SJSA1 (cell line): ENCODE measurements at regions not wholly inside any gene's neighbourhood (a gene's known extent, or its start where the extent isn't known, plus 50 kb on each side); places are given as distances from the start of the nearest gene placed in this dataset.
"Not testable (repeated sequence)": the region's sequence is repeated elsewhere in the genome, so short reads cannot be mapped to it uniquely, and the experiment has no call there.

Source experiments
- DNase-seq, 2 experiments: peaks; one replicate each; pipeline ENCODE4 v3.0.0-alpha.2; 2015 to 2020; ENCODE audit warnings: low spot score in 2 of 2, low read depth in 1 of 2
- H3K27ac ChIP-seq: fragments of 250-450 bp; sonication (Bioruptor Pico); 2 replicates; pipeline ENCODE4 v1.5.1; 2020; ENCODE audit warnings: mild to moderate bottlenecking, moderate library complexity
- H3K27me3 ChIP-seq: fragments of 250-450 bp; sonication (Bioruptor Pico); replicated peaks from 2 replicates; pipeline ENCODE4 v1.5.1; 2020; ENCODE audit warnings: mild to moderate bottlenecking, moderate library complexity
- H3K36me3 ChIP-seq: fragments of 250-450 bp; sonication (Bioruptor Pico); 2 replicates; pipeline ENCODE4 v1.5.1; 2020; ENCODE audit warnings: mild to moderate bottlenecking
- H3K4me1 ChIP-seq: fragments of 250-450 bp; sonication (Bioruptor Pico); replicated peaks from 2 replicates; pipeline ENCODE4 v1.6.1; 2021; ENCODE audit warnings: mild to moderate bottlenecking
- H3K4me3 ChIP-seq: fragments of 250-450 bp; sonication (Bioruptor Pico); 2 replicates; pipeline ENCODE4 v1.5.1; 2020; ENCODE audit warnings: mild to moderate bottlenecking
- H3K9me3 ChIP-seq: fragments of 250-450 bp; sonication (Bioruptor Pico); replicated peaks from 2 replicates; pipeline ENCODE4 v1.5.1; 2020; ENCODE audit warnings: mild to moderate bottlenecking

DNA sequence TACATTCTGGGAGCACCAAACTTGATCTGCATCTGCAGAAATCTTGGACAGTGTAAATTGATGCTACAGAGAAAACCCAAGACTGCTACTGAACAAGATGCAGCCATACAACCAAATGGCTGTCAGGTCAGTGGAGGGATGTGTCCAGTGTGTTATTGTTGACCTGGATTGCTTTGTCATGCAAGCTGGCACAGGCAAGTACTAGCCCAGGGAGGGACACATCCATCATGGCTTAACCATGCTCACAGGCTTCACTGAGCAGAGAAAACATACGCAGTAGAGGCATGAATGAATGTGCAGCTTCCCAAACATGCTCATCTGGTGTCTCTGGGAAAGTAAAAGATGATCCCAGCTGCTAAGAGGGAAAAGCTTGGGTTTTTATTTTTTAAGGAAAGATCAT, 93.6 kb downstream of the MTNR1B start:
- Histone ChIP-seq H3K27ac (no peak overlapping the region), H3K9me3 (no peaks in the 10 kb centered on the region), H3K4me3 (no peak overlapping the region), H3K4me1 (peaks cover 9% of the 10 kb centered on the region), H3K36me3 (no peaks in the 10 kb centered on the region), H3K27me3 (no peaks in the 10 kb centered on the region)
- no peak for DNase-seq

DNA sequence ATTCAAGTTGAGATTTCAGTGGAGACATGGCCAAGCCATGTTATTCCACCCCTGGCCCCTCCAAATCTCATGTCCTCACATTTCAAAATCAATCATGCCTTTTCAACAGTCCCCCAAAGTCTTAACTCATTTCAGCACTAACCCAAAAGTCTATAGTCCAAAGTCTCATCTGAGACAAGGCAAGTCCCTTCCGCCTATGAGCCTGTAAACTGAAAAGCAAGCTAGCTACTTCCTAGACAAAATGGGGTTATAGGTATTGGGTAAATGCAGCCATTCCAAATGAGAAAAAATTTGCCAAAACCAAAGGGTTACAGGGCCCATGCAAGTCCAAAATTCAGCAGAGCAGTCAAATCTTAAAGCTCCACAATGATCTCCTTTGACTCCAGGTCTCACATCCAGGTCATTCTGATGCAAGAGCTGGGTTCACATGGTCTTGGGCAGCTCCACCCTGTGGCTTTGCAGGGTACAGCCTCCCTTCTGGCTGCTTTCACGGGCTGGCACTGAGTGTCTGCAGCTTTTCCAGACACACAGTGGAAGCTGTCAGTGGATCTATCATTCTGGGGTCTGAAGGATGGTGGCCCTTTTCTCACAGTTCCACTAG, 95.7 kb downstream of the MTNR1B start:
- DNase-seq, H3K27me3 ChIP-seq, H3K36me3 ChIP-seq, H3K4me1 ChIP-seq, H3K4me3 ChIP-seq, H3K9me3 ChIP-seq, H3K27ac ChIP-seq: not testable (repeated sequence)

DNA sequence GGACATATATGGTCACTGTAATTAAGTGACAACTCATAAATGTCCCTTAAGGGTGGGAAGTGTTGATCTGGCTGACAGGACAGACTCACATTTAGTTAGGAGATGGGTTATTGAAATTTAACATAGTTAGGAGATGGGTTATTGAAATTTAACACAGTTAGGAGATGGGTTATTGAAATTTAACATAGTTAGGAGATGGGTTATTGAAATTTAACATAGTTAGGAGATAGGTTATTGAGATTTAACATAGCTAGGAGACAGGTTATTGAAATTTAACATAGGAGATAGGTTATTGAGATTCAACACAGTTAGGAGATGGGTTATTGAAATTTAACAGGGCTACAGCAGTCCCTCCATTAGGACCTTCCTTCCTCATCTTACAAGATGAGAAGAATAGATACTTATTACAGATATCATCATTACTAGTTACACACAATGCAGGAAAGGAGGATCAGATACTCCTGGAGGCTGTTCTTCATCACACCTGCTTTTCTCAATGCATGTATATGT, 98.5 kb downstream of the MTNR1B start:
- H3K27me3 ChIP-seq = no peaks in the 10 kb centered on the region
- H3K4me1 ChIP-seq = no peaks in the 10 kb centered on the region
- H3K9me3 ChIP-seq = no peaks in the 10 kb centered on the region
- no peak overlapping the region for H3K27ac ChIP-seq
- DNase-seq = no peak
- H3K4me3 ChIP-seq = no peak overlapping the region
- no peaks in the 10 kb centered on the region for H3K36me3 ChIP-seq

DNA sequence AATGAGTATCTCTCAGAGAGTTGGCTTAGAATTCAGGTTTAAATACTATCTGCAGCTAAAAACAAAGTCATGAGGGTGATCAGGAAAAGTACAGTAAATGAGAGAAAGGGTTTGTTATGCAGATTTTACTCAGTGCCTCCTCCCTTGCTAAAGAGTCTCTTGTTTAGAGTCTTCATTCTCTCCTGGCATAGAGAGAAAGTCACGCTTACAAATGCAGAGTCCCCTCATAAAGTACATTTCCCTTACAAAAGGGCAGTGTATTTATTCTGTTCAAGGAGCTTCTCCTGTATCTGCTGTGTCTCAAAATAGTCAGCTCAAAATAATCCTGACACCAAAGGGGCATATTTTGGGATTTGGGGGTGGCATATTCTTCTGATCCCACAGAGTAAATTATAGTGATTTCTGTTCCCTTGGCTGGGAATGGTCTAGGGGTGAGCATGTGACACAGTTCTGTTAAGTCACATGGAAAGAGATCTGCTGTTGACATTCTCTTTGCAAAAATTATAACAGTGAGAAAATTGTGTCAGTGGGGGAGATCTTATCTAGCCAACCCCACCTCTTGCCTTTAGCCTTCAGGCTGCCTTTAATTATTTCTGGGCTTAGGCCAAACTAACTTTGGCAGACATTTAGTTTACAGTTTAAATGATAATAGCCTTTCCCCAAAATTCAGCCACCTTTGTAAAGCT, 102.9 kb downstream of the MTNR1B start:
- DNase-seq = no peak
- no peaks in the 10 kb centered on the region for H3K9me3 ChIP-seq
- H3K36me3 ChIP-seq = no peaks in the 10 kb centered on the region
- no peaks in the 10 kb centered on the region for H3K4me1 ChIP-seq
- H3K27me3 ChIP-seq = no peaks in the 10 kb centered on the region
- H3K4me3 ChIP-seq = no peak overlapping the region
- no peak overlapping the region for H3K27ac ChIP-seq

DNA sequence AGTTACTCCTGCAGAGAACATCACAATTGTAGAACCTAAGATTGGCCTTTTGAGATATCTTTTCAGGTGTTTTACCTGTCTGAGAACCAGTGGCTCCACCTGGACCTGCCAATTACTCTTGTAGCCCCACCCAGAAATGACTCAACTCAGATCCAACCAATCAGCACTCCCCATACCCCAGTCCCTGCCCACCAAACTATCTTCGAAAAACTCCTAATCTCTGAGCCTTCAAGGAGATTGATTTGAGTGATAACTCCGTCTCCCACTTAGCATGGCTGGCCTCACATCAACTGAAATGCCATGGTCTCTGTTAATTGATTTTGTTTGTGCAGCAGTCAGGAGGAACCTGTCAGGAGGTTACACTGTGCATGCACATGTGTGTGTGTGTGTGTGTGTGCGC, 103.6 kb downstream of the MTNR1B start:
- Histone ChIP-seq H3K4me1 (no peaks in the 10 kb centered on the region), H3K36me3 (no peaks in the 10 kb centered on the region), H3K4me3 (no peak overlapping the region), H3K27me3 (no peaks in the 10 kb centered on the region), H3K9me3 (no peaks in the 10 kb centered on the region), H3K27ac (no peak overlapping the region)
- DNase-seq = no peak

DNA sequence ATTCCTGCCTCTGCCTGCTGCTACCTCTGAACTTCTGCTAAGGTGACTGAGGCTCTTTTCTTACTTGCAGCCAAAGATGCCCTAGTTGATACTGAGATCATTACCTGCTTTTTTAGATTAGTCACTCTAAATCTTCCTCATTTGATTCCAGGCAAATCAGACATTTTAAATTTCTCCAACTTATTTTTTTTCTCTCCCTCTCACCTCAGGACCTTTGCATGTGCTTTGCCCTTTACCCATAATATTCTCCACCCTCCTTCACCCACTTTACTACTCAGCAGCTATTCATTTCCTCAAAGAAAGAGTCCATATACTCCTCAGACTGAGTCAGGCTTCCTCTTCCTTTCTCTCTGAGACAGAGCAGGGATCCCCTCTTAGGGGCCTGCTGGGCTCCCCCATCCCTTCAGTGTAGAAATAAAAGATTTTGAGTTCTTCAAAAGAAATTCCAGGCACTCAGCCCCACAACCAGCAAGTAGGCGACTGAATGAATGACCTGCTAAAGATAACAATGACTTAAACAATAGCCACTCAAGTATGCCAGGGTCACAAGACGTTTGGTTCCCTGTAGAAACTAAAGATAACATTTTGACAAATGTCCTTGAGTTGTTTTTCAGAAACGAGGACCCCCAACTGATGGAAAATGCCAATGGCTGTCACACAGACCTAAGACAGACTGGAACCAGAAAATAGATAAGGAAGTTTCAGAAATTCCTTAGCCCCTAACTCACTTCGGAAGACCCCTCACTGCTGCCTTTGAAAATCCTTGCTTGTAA, 104.2 kb downstream of the MTNR1B start:
- Histone ChIP-seq H3K27ac (no peak overlapping the region), H3K27me3 (no peaks in the 10 kb centered on the region), H3K4me1 (no peaks in the 10 kb centered on the region), H3K36me3 (no peaks in the 10 kb centered on the region), H3K4me3 (no peak overlapping the region), H3K9me3 (no peaks in the 10 kb centered on the region)
- DNase-seq = no peak

DNA sequence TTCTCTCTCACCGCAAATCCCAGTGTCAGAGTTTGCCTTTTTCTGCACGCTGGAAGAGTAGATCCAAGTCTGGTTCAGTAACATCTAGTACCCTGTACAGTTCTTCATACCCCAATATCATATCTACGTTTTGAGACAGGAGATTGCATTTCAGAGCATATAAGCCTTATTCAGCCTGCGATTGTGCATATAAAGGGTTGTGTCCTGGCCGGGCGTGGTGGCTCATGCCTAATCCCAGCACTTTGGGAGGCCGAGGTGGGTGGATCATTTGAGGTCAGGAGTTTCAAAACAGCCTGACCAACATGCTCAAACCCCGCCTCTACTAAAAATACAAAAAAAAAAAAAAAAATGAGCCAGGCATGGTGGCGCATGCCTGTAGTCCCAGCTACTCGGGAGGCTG, 104.9 kb downstream of the MTNR1B start:
- no peak for DNase-seq
- Histone ChIP-seq H3K4me1 (no peaks in the 10 kb centered on the region), H3K27ac (no peak overlapping the region), H3K36me3 (no peaks in the 10 kb centered on the region), H3K9me3 (no peaks in the 10 kb centered on the region), H3K27me3 (no peaks in the 10 kb centered on the region), H3K4me3 (no peak overlapping the region)

DNA sequence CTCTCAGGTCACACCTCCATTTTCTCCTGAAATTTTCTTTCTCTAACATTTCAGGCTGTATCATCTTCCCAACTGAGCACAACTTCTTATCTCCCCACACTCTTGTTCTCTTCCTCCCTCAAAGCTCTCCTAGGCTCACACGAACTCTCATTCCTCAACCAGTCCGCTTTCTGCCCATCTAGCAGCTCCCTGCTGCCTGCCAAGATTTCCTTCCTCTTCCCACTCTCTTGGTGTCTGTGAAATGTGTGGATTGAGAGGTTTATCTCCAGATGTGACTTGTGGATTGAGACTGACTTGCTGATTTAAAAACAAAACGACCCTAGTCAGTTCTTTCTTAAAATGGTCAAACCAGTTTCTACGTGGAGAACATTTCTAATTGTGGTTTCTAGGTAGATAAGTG, 106.3 kb downstream of the MTNR1B start:
- no peak overlapping the region for H3K27ac ChIP-seq
- H3K4me3 ChIP-seq = no peak overlapping the region
- no peak for DNase-seq
- no peaks in the 10 kb centered on the region for H3K9me3 ChIP-seq
- no peaks in the 10 kb centered on the region for H3K4me1 ChIP-seq
- no peaks in the 10 kb centered on the region for H3K36me3 ChIP-seq
- no peaks in the 10 kb centered on the region for H3K27me3 ChIP-seq

DNA sequence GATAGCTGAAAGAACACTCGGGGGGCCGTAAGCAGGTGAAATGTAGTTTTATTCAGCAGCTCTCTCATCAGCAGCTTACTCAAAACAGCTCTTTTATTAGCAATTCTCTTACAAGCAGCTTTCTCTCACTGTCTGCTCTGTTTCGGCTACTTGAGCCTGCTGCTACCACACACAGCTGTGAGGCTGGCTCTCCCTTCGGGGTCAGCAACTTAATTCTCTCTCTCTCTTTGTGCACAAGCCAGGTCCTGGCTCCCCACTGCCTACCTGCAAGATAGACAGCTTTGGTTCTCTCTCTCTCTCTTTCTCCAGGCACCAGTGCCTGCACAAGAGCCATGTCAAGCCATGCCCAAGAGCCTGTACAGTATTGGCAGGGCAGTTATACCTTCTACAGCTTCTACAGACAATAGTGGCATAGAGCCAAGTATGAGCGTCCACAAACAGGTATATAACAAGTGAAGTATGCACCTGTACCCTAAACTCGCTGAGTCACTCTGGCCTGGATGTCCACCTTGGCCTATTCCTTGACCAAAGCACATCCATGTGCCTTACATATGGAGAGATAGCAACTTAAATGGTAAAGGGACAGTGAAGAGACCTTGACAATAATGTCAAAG, 110.8 kb downstream of the MTNR1B start:
- no peaks in the 10 kb centered on the region for H3K9me3 ChIP-seq
- no peak overlapping the region for H3K27ac ChIP-seq
- DNase-seq = no peak
- H3K27me3 ChIP-seq = no peaks in the 10 kb centered on the region
- H3K36me3 ChIP-seq = no peaks in the 10 kb centered on the region
- no peak overlapping the region for H3K4me3 ChIP-seq
- no peaks in the 10 kb centered on the region for H3K4me1 ChIP-seq

DNA sequence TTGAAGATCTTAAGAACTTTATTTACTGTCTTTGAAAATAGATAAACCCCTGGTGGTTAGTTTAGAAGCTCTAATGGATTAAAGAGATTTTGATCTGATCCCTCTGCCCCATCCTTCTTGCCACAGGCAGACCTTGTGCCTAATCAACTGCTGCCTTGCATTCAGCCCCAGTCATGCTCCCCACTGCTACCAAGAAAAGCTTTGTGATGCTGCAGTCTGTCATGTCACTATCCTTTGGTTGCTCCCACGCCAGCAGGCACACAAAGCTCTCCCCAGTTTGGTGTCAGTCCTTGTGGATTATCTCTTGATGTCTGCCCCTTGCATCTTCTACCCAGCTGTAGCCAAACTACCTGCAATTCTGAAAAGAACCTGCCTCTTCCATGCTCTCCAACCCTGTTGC, 112.2 kb downstream of the MTNR1B start:
- Histone ChIP-seq H3K9me3 (no peaks in the 10 kb centered on the region), H3K4me1 (no peaks in the 10 kb centered on the region), H3K27me3 (no peaks in the 10 kb centered on the region), H3K36me3 (no peaks in the 10 kb centered on the region), H3K4me3 (no peak overlapping the region), H3K27ac (no peak overlapping the region)
- no peak for DNase-seq

DNA sequence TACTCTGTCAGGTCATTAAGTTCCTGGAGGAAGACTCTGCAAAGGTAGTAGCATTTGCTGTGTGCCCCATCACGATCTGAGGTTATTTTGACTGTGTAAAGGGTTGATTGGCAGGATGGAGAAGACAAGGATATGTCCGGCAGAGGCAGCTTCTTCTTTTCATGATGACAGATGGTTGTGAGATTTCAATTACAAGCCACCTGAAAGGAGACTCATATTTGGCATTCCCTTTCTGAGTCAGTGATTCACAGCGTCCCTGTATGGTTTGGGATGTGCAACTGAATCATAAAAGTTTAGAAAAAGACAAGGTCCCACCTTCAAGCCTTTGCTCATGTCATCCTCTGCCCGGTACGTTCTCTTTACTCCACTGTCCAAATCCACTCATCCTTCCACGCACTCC, 113.4 kb downstream of the MTNR1B start:
- Histone ChIP-seq H3K4me3 (no peak overlapping the region), H3K27ac (no peak overlapping the region), H3K4me1 (no peaks in the 10 kb centered on the region), H3K27me3 (no peaks in the 10 kb centered on the region), H3K36me3 (no peaks in the 10 kb centered on the region), H3K9me3 (no peaks in the 10 kb centered on the region)
- DNase-seq = no peak

DNA sequence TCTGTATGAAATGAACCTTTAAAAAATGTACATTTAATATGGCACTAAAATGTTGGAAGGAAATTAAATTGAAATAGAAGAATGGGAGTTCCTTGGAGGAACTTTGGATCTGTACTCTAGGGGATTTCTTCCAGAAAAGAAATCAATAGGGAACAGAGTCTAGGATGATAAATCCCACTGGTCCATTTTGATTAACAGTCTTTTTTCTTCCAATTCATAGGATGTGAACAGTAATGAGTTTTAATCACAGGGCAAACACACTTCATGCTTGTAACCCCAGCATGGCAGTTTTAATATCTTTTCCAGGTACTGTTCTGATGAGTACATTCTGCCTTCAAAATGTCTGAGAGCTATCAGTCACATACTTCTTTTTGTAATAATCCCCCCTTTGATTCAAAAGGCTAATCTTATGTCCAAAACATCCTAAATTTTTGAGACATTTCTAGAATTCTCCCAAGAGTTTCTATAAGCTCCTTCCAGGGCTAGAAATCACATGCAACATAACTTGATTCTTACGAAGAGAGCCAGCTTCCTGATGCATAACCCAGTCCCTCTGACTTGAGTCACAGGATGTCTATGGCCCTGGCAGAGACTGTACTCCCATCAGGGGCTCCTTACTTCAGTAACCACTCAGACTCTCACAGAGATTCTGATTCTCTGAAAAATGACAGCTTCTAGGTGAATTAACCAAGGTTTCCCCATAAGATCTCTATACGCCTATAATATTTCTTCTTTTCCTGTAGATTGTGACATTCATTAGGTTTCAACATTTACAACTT, 112.9 kb downstream of the SLC36A4 start:
- no peak overlapping the region for H3K4me3 ChIP-seq
- H3K9me3 ChIP-seq = no peaks in the 10 kb centered on the region
- H3K27ac ChIP-seq = no peak overlapping the region
- H3K36me3 ChIP-seq = no peaks in the 10 kb centered on the region
- no peaks in the 10 kb centered on the region for H3K4me1 ChIP-seq
- DNase-seq = no peak
- no peaks in the 10 kb centered on the region for H3K27me3 ChIP-seq

DNA sequence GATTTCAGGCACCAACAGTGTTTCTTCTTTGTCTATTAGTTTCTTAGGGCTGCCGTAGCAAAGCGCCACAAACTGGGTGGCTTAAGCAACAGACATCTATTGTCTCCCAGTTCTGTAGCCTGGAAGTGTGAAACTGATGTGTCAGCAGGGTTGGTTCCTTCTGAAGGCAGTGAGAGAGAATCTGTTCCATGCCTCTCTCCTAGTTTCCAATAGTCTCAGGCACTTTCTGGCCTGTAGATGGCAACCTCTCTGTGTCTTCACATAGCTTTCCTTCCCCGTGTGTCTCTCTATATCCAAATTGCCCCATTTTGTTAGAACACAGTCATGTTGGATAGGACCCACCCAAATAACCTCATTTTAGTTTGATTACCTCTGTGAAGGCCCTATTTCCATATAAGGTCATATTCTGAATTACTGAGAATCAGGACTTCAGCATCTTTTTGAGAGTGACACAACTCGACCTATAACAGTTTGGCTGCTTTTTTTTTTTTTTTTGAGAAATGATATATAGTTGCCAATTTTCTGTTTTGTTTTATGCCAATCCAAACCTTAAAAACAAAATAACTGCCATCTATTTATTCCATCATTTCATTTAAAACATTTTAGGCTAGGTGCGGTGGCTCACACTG, 108.2 kb downstream of the SLC36A4 start:
- no peaks in the 10 kb centered on the region for H3K9me3 ChIP-seq
- peak in 1 of 2 experiments; percentile 11 for DNase-seq
- no peak overlapping the region for H3K27ac ChIP-seq

More for the DNA sequence above, 108.2 kb downstream of the SLC36A4 start:
- no peak overlapping the region for H3K4me3 ChIP-seq
- H3K36me3 ChIP-seq = no peaks in the 10 kb centered on the region
- no peaks in the 10 kb centered on the region for H3K4me1 ChIP-seq
- H3K27me3 ChIP-seq = no peaks in the 10 kb centered on the region
